AG09319 (cell line): ENCODE measurements at regions not wholly inside any gene's neighbourhood (a gene's known extent, or its start where the extent isn't known, plus 50 kb on each side); places are given as distances from the start of the nearest gene placed in this dataset.

Source experiments
- DNase-seq: peaks from one replicate; pipeline ENCODE4 v3.0.0-alpha.2; 2010; ENCODE audit warnings: low read depth; ENCODE audit errors: extremely low read depth
- TF ChIP-seq, protein P1 (sequence below): IDR thresholded peaks from 2 replicates; pipeline ENCODE4 v1.5.1; 2011; ENCODE audit warnings: low read depth, mild to moderate bottlenecking, inconsistent platforms, low read length, moderate library complexity

DNA sequence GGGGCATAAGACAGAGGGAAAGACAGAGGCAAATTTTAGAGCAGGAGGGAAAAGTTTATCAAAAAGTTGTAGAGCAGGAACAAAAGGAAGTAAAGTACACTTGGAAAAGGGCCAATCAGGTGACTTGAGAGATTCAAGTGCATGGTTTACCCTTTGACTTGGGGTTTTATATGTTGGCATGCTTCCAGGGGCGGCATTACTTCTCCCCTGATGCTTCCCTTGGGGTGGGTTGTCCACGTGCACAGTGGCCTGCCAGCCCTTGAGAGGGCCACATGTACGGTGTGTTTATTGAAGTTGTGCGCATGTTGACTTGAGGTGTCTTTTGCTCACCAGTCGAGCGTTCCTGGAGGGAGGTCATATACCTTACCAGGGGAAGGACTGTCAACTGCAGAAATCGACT lies 259.5 kb upstream of the JARID2 start:
- no peak for DNase-seq
- TF ChIP-seq, protein P1, sequence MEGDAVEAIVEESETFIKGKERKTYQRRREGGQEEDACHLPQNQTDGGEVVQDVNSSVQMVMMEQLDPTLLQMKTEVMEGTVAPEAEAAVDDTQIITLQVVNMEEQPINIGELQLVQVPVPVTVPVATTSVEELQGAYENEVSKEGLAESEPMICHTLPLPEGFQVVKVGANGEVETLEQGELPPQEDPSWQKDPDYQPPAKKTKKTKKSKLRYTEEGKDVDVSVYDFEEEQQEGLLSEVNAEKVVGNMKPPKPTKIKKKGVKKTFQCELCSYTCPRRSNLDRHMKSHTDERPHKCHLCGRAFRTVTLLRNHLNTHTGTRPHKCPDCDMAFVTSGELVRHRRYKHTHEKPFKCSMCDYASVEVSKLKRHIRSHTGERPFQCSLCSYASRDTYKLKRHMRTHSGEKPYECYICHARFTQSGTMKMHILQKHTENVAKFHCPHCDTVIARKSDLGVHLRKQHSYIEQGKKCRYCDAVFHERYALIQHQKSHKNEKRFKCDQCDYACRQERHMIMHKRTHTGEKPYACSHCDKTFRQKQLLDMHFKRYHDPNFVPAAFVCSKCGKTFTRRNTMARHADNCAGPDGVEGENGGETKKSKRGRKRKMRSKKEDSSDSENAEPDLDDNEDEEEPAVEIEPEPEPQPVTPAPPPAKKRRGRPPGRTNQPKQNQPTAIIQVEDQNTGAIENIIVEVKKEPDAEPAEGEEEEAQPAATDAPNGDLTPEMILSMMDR: no peak

- TF ChIP-seq, protein P1: no peak
- DNase-seq: no peak
Measured at GRCh38 chr6:14987490-14987889, 258.4 kb upstream of the JARID2 start.

GRCh38 chr6:14992382-14992781 lies 253.5 kb upstream of the JARID2 start:
- TF ChIP-seq, protein P1: no peak
- DNase-seq: no peak

DNA sequence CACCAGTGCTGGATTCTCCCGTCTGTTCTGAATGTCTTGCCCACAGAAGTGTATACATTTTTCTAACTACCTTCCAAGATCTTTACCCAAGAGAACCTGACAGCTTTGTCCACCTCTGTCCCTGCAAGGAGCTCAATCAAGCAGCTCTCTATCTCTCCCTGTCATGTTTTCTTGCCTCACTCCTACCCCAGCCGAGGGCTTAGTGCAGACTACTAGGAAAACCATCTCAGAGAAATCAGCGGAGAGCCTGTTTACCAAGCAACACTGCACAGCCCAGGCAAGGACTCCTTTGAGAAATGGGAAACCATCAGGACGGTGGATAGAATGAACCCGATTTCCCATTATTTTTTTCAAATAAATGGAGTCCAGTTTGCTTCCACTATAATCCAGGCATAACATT lies 250.7 kb upstream of the JARID2 start:
- no peak for DNase-seq
- TF ChIP-seq, protein P1: no peak

DNA sequence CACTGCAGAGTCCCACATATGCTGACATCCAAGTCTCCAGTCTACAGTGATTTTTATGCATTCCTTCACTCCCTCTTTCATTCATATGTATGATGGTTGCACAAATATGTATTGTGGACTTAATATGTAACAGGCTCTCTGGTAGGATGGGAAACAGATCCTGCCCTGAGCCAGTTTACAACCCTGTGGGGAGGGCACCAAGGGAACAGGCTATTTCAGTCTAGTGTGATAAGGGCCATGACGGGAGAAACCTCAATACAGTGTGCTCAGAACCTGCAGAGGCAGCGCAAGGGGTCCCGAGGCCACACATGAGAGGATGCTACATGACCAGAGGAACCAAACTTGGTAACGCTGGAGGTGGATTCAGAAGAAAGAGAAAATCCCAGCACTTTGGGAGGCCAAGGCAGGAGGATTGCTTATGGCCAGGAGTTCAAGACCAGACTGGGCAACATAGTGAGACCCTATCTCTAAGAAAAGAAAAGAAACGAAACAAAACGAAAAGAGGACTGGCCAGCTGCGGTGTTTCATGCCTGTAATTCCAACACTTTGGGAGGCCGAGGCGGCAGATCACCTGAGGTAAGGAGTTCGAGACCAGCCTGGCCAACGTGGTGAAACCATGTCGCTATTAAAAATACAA lies 249.8 kb upstream of the JARID2 start:
- TF ChIP-seq, protein P1: no peak
- DNase-seq: no peak

DNA sequence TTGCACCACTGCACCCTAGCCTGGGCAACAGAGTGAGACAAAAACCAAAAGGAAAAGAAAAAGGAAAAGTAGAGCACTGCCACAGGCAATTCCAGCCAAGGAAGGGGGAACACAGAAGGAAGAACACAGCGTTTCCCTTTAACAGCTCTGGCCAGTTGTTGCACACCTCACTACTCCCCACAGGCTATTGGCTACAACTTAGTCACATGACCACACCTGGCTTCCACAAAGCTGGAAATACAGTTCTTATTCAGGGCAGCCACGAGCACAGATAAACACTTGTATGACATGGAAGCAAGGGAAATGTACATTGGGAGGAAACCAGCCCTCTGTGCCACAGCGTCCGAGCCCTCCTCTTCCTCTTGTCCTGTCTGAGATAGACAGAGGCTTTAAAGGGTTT lies 249.0 kb upstream of the JARID2 start:
- TF ChIP-seq, protein P1: no peak
- no peak for DNase-seq

DNA sequence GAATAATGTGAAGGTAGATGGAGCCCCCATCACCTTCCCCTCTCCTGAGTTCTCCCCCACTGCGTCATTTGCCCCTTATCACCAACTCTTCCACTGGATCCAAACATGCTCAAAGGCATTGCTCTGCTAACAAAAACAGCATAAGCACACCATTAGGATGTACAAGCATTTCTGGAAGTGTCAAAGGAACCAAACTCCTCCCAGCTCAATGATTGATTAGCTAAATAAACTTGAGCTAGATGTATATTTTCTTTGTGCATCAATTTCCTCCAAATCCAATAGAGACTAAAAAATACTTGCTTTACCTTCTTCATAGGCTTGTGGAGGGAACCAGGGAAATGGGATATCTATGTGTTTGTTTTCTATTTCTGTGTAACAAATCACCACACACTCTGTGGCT lies 248.4 kb upstream of the JARID2 start:
- TF ChIP-seq, protein P1: no peak
- no peak for DNase-seq
